ENCODE measurements at regions not wholly inside any gene's neighbourhood (a gene's known extent, or its start where the extent isn't known, plus 50 kb on each side); places are given as distances from the start of the nearest gene placed in this dataset.

DNA sequence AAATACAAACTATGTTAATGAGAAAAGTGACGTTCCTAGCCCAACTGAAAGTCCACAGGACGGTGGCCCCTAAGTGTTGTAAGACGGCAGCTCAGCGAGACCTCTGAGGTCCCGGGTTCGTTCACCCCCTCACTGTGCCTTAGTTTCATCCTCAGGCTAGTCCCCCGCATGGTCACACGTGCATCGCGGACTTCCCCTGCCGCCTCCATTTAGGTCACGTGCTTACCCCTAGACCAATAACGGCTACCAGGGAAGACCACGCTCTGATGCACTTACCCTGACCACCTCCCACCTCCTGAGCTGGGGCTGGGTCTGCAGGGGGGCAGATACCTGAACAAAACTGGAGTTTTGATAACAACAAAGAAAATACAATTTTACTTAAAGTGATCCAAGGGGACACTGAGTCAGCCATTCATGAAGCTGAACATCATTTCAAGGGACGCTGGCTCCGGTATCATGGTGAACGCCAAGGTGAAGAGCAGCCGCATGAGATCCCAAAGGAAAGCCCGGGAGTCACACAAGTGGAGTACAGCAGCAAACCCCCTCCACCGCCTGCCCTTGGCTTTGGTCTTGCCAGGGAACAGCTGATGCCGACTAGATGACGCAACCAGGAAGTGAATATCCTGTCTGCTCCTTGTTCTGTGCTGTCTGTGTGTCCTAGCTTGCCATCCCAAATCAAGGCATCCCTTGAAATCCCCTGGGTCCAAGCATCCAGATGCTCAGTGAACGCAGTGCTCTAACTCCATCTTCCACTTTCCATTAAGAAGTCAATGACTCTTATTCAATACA, 274.1 kb downstream of the PCNX1 start:
- Histone ChIP-seq H3K4me1 (ENCODE audit: low read depth, poor library complexity, severe bottlenecking) (no peaks in the 10 kb centered on the region), H3K27me3 (ENCODE audit: insufficient read depth, low read depth) (no peaks in the 10 kb centered on the region), H3K27ac (no peak overlapping the region), H2AFZ (ENCODE audit: low read depth) (no peak overlapping the region), H4K20me1 (ENCODE audit: insufficient read depth) (no peaks in the 10 kb centered on the region), H3K79me2 (ENCODE audit: insufficient read depth, low read depth) (no peaks in the 10 kb centered on the region), H3K4me2 (no peak overlapping the region), H3K36me3 (ENCODE audit: insufficient read depth) (no peaks in the 10 kb centered on the region), H3K4me3 (IDR thresholded peaks at IDR 0.05; ENCODE audit: insufficient read depth, low read depth, low read length) (no peak overlapping the region), H3K9ac (no peak overlapping the region)
- TF ChIP-seq, protein P1, sequence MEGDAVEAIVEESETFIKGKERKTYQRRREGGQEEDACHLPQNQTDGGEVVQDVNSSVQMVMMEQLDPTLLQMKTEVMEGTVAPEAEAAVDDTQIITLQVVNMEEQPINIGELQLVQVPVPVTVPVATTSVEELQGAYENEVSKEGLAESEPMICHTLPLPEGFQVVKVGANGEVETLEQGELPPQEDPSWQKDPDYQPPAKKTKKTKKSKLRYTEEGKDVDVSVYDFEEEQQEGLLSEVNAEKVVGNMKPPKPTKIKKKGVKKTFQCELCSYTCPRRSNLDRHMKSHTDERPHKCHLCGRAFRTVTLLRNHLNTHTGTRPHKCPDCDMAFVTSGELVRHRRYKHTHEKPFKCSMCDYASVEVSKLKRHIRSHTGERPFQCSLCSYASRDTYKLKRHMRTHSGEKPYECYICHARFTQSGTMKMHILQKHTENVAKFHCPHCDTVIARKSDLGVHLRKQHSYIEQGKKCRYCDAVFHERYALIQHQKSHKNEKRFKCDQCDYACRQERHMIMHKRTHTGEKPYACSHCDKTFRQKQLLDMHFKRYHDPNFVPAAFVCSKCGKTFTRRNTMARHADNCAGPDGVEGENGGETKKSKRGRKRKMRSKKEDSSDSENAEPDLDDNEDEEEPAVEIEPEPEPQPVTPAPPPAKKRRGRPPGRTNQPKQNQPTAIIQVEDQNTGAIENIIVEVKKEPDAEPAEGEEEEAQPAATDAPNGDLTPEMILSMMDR (conservative IDR thresholded peaks at IDR 0.05; ENCODE audit: low read depth, low read length) = no peak

DNA sequence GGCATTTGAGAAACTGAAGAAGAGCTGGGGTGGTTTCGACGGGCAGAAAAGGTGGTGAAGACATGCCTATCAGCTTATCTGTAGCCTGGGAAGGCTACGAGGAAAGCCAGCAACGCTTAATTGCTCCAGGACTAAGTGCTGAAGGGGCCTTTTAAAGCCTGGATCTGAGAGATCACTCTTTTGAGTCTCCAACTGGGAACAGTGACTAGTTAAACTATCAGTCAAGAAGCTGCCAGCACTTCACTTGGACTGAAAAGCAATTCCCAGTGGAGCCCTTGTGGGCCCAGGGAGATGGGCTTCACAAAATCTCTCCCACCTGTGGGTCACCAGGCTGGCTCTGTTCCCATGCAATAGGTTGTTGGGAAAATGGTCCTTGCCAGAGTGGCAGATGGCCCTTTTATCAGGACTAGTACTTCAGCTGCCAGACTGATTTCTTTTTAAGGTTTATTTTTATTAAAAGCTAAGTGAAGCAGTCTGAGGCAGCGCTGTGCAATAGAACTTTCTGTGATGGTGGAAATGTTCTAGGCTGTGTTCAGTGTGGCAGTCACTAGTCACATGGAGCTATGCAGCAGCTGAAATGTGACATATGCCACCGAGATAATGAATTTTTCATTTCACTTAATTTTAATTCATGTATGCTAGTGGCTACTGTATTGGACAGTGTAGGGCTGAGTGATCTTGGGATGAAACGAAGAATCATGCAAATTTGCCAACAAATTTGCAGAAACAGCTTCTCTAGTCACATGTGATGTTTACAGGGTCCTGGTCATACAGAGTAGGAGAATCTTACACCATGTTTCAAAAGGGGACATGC, 276.8 kb downstream of the PCNX1 start:
- TF ChIP-seq, protein P1 (conservative IDR thresholded peaks at IDR 0.05; ENCODE audit: low read depth, low read length) = no peak
- Histone ChIP-seq H3K79me2 (ENCODE audit: insufficient read depth, low read depth) (no peaks in the 10 kb centered on the region), H3K27ac (no peak overlapping the region), H3K4me2 (no peak overlapping the region), H4K20me1 (ENCODE audit: insufficient read depth) (no peaks in the 10 kb centered on the region), H2AFZ (ENCODE audit: low read depth) (no peak overlapping the region), H3K36me3 (ENCODE audit: insufficient read depth) (no peaks in the 10 kb centered on the region), H3K4me3 (IDR thresholded peaks at IDR 0.05; ENCODE audit: insufficient read depth, low read depth, low read length) (no peak overlapping the region), H3K9ac (no peak overlapping the region), H3K27me3 (ENCODE audit: insufficient read depth, low read depth) (no peaks in the 10 kb centered on the region), H3K4me1 (ENCODE audit: low read depth, poor library complexity, severe bottlenecking) (no peaks in the 10 kb centered on the region)

DNA sequence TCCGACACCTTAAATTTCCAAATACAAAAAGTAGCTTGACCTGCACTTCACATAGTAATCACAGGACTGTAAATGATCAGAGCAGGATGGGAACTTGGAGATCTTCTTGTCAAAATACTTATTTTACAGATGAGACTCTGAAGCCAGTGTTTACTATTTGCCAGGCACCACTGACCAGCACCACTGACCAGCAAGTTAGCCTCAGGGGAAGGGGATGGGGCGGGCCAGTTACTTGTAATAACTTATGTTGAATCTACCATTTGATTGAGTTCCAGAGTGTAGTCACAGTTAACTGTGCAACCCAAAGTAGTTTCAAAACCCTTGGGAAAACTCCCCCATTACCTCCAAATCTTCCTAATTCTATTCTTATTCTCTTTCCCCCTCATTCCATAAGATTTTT, 278.4 kb downstream of the PCNX1 start:
- Histone ChIP-seq H3K4me3 (IDR thresholded peaks at IDR 0.05; ENCODE audit: insufficient read depth, low read depth, low read length) (no peak overlapping the region), H3K4me1 (ENCODE audit: low read depth, poor library complexity, severe bottlenecking) (no peaks in the 10 kb centered on the region), H2AFZ (ENCODE audit: low read depth) (no peak overlapping the region), H4K20me1 (ENCODE audit: insufficient read depth) (no peaks in the 10 kb centered on the region), H3K9ac (no peak overlapping the region), H3K79me2 (ENCODE audit: insufficient read depth, low read depth) (no peaks in the 10 kb centered on the region), H3K36me3 (ENCODE audit: insufficient read depth) (no peaks in the 10 kb centered on the region), H3K27ac (no peak overlapping the region), H3K27me3 (ENCODE audit: insufficient read depth, low read depth) (no peaks in the 10 kb centered on the region), H3K4me2 (no peak overlapping the region)
- TF ChIP-seq, protein P1 (conservative IDR thresholded peaks at IDR 0.05; ENCODE audit: low read depth, low read length) = no peak

DNA sequence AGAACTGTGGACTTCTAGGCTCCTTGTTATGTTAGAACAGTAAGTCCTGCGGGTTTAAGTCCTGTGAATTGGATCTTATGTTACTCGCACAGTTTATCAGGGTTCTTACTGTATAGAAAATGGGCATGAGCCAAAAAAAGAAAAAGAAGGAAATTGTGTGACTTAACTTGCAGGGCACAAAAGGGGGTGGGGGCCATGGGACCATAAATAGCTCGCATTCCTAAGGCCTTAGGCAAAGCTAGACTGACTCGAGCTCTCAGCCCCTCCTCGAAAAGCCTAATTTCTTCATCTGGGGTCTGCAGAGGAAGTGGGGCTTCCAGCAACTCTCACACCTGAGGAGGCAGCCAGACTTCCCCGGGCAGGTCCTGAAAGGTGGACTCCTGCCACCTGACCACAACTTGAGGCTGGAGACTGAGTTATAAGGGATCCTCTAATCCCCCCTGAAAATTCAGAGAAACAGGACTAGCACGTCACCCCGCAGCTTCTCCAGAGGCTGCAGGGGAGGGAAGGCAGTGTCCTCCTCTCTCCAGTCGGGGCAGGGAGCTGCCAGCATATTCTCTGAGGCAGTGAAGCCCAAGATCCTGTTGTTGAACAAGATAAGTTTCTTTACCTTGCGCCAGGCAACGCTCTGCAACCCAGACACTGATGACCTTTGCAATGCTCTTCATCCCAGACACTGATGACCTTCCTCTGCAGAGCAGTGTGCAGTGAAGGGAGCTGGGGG, 280.5 kb downstream of the PCNX1 start:
- H3K4me3 ChIP-seq (IDR thresholded peaks at IDR 0.05; ENCODE audit: insufficient read depth, low read depth, low read length) = no peak overlapping the region
- no peak overlapping the region for H3K27ac ChIP-seq
- no peaks in the 10 kb centered on the region for H3K79me2 ChIP-seq (ENCODE audit: insufficient read depth, low read depth)
- TF ChIP-seq, protein P1 (conservative IDR thresholded peaks at IDR 0.05; ENCODE audit: low read depth, low read length) = no peak
- H3K27me3 ChIP-seq (ENCODE audit: insufficient read depth, low read depth) = no peaks in the 10 kb centered on the region
- H2AFZ ChIP-seq (ENCODE audit: low read depth) = no peak overlapping the region
- H4K20me1 ChIP-seq (ENCODE audit: insufficient read depth) = no peaks in the 10 kb centered on the region
- no peak overlapping the region for H3K4me2 ChIP-seq
- H3K36me3 ChIP-seq (ENCODE audit: insufficient read depth) = no peaks in the 10 kb centered on the region
- H3K9ac ChIP-seq = no peak overlapping the region
- H3K4me1 ChIP-seq (ENCODE audit: low read depth, poor library complexity, severe bottlenecking) = no peaks in the 10 kb centered on the region
